Suppressor macrophage treated with lipopolysaccharide for 4 hours (primary cell): ENCODE measurements at regions not wholly inside any gene's neighbourhood (a gene's known extent, or its start where the extent isn't known, plus 50 kb on each side); places are given as distances from the start of the nearest gene placed in this dataset.
"Not testable (repeated sequence)": the region's sequence is repeated elsewhere in the genome, so short reads cannot be mapped to it uniquely, and the experiment has no call there.

Experiments
- DNase-seq: peaks from one replicate; pipeline ENCODE4 v3.0.0-alpha.2; 2020

- no peak for DNase-seq
These were observed 518.2 kb upstream of the PBX1 start for GRCh38 chr1:164040754-164041153.

GRCh38 chr1:164051782-164052181 lies 507.2 kb upstream of the PBX1 start:
- DNase-seq, result no peak

GRCh38 chr1:164054331-164054730 lies 504.7 kb upstream of the PBX1 start:
- no peak for DNase-seq

- no peak for DNase-seq
These were observed 500.8 kb upstream of the PBX1 start for GRCh38 chr1:164058198-164058597.

GRCh38 chr1:164061528-164061927 lies 497.5 kb upstream of the PBX1 start:
- DNase-seq, result no peak

- no peak for DNase-seq
These were observed 494.5 kb upstream of the PBX1 start for GRCh38 chr1:164064501-164064900.

- no peak for DNase-seq
These were observed 487.7 kb upstream of the PBX1 start for GRCh38 chr1:164071288-164071687.

- no peak for DNase-seq
These were observed 472.2 kb upstream of the PBX1 start for GRCh38 chr1:164086832-164087231.

GRCh38 chr1:164087906-164088453 lies 471.0 kb upstream of the PBX1 start:
- no peak for DNase-seq

GRCh38 chr1:164092603-164093353 lies 466.2 kb upstream of the PBX1 start:
- DNase-seq, result peak; percentile 1

GRCh38 chr1:164093543-164093942 lies 465.4 kb upstream of the PBX1 start:
- DNase-seq, result no peak

GRCh38 chr1:164101802-164102201 lies 457.2 kb upstream of the PBX1 start:
- no peak for DNase-seq

GRCh38 chr1:164131949-164132348 lies 427.0 kb upstream of the PBX1 start:
- DNase-seq, result no peak

- no peak for DNase-seq
These were observed 421.6 kb upstream of the PBX1 start for GRCh38 chr1:164137273-164137925.

GRCh38 chr1:164141797-164142196 lies 417.2 kb upstream of the PBX1 start:
- no peak for DNase-seq

- DNase-seq, result no peak
These were observed 404.4 kb upstream of the PBX1 start for GRCh38 chr1:164154622-164155021.

GRCh38 chr1:164155347-164155746 lies 403.6 kb upstream of the PBX1 start:
- no peak for DNase-seq

- DNase-seq, result no peak
These were observed 395.6 kb upstream of the PBX1 start for GRCh38 chr1:164163289-164163849.

- no peak for DNase-seq
These were observed 393.5 kb upstream of the PBX1 start for GRCh38 chr1:164165466-164165865.

- DNase-seq, result not testable (repeated sequence)
These were observed 392.5 kb upstream of the PBX1 start for GRCh38 chr1:164166454-164166853.

- no peak for DNase-seq
These were observed 381.9 kb upstream of the PBX1 start for GRCh38 chr1:164177118-164177517.

- DNase-seq, result no peak
These were observed 378.2 kb upstream of the PBX1 start for GRCh38 chr1:164180824-164181223.

- no peak for DNase-seq
These were observed 374.9 kb upstream of the PBX1 start for GRCh38 chr1:164183854-164184635.
